Left colon (tissue), 2 donors: ENCODE measurements at regions not wholly inside any gene's neighbourhood (a gene's known extent, or its start where the extent isn't known, plus 50 kb on each side); places are given as distances from the start of the nearest gene placed in this dataset.
"Not testable (repeated sequence)": the region's sequence is repeated elsewhere in the genome, so short reads cannot be mapped to it uniquely, and the experiment has no call there.

Experiments used
- ATAC-seq: fragments of 200-7000 bp; cut with Tn5 transposase; one replicate; pipeline ENCODE4 v1.9.1; 2020; ENCODE audit warnings: mild to moderate bottlenecking, moderate library complexity
- DNase-seq, 2 donors: peaks; one replicate each; pipeline ENCODE4 v3.0.0-alpha.2; 2020
- intact Hi-C, 2 donors: fragments of 100-400 bp; cut with DNase I in 1 of 2; cut with micrococcal nuclease in 1 of 2; formaldehyde crosslinking; loops; one replicate each; pipeline versions ENCODE4 v1.11.2 to v1.14.0; 2022; cut with DNase I, micrococcal nuclease
- donor health status: DM: no; HTN: no; CAD: no.
- donor health status: DM: yes; HTN: yes; CAD: no.

- intact Hi-C loops: no loop called here
- peak; percentile 74 for ATAC-seq
- DNase-seq: peak in 1 of 2 donors; percentile 18
Measured at GRCh38 chr4:98828801-98829200, 100.1 kb downstream of the EIF4E start.

GRCh38 chr4:98827661-98828060 lies 101.3 kb downstream of the EIF4E start:
- DNase-seq (no peak), ATAC-seq (no peak)
- intact Hi-C loops: no loop called here

GRCh38 chr4:98822144-98822543 lies 106.8 kb downstream of the EIF4E start:
- DNase-seq: no peak
- ATAC-seq: no peak
- intact Hi-C loops: no loop called here

GRCh38 chr4:98818116-98818515 lies 110.8 kb downstream of the EIF4E start:
- intact Hi-C loops, DNase-seq, ATAC-seq: not testable (repeated sequence)

GRCh38 chr4:98816816-98817215 lies 112.1 kb downstream of the EIF4E start:
- DNase-seq: no peak
- ATAC-seq: no peak
- intact Hi-C loops: no loop called here

GRCh38 chr4:98816386-98816785 lies 112.5 kb downstream of the EIF4E start:
- DNase-seq: no peak
- intact Hi-C loops: no loop called here
- no peak for ATAC-seq

GRCh38 chr4:98804403-98804802 lies 124.5 kb downstream of the EIF4E start:
- ATAC-seq (no peak), DNase-seq (no peak)
- intact Hi-C loops: no loop called here

GRCh38 chr4:98803251-98803650 lies 125.7 kb downstream of the EIF4E start:
- intact Hi-C loops: no loop called here
- no peak for ATAC-seq
- no peak for DNase-seq

- intact Hi-C loops: no loop called here
- DNase-seq: no peak
- no peak for ATAC-seq
Measured at GRCh38 chr4:98802770-98803198, 126.1 kb downstream of the EIF4E start.

- intact Hi-C loops: no loop called here
- no peak for ATAC-seq
- no peak for DNase-seq
Measured at GRCh38 chr4:98801259-98801725, 127.6 kb downstream of the EIF4E start.

GRCh38 chr4:98796991-98797390 lies 131.9 kb downstream of the EIF4E start:
- no peak for ATAC-seq
- intact Hi-C loops: no loop called here
- DNase-seq: no peak

GRCh38 chr4:98794565-98795205 lies 134.2 kb downstream of the EIF4E start:
- ATAC-seq (no peak), DNase-seq (no peak)
- intact Hi-C loops: no loop called here

- intact Hi-C loops: no loop called here
- DNase-seq: no peak
- no peak for ATAC-seq
Measured at GRCh38 chr4:98793658-98794057, 135.2 kb upstream of the TSPAN5 start.

- ATAC-seq (no peak), DNase-seq (no peak)
- intact Hi-C loops: no loop called here
Measured at GRCh38 chr4:98786866-98787265, 128.5 kb upstream of the TSPAN5 start.

- intact Hi-C loops: no loop called here
- ATAC-seq: peak; percentile 96
- no peak for DNase-seq
Measured at GRCh38 chr4:98784947-98785706, 126.7 kb upstream of the TSPAN5 start.

- intact Hi-C loops: no loop called here
- no peak for ATAC-seq
- DNase-seq: no peak
Measured at GRCh38 chr4:98781641-98782357, 123.4 kb upstream of the TSPAN5 start.

GRCh38 chr4:98780926-98781325 lies 122.5 kb upstream of the TSPAN5 start:
- ATAC-seq: no peak
- intact Hi-C loops: no loop called here
- no peak for DNase-seq

GRCh38 chr4:98779088-98779487 lies 120.7 kb upstream of the TSPAN5 start:
- DNase-seq (no peak), ATAC-seq (peak; percentile 42)
- intact Hi-C loops: no loop called here

GRCh38 chr4:98778206-98778605 lies 119.8 kb upstream of the TSPAN5 start:
- ATAC-seq (peak; percentile 99), DNase-seq (no peak)
- intact Hi-C loops: no loop called here

- intact Hi-C loops: no loop called here
- DNase-seq (no peak), ATAC-seq (no peak)
Measured at GRCh38 chr4:98775672-98776071, 117.3 kb upstream of the TSPAN5 start.
